HEK293T (cell line): ENCODE measurements at regions not wholly inside any gene's neighbourhood (a gene's known extent, or its start where the extent isn't known, plus 50 kb on each side); places are given as distances from the start of the nearest gene placed in this dataset.

Source experiments
- BHLHE40 ChIP-seq: fragments of 450-650 bp; IDR thresholded peaks from 2 replicates; pipeline ENCODE4 v1.6.1; 2016; ENCODE audit warnings: mild to moderate bottlenecking, moderate library complexity, borderline replicate concordance
- ZNF384 ChIP-seq: fragments of 450-650 bp; IDR thresholded peaks from 2 replicates; pipeline ENCODE4 v1.6.1; 2016

GRCh38 chr6:74044417-74045096 lies 348.6 kb downstream of the CD109 start:
- TF ChIP-seq ZNF384 (no peak), BHLHE40 (no peak)
